ENCODE measurements at regions not wholly inside any gene's neighbourhood (a gene's known extent, or its start where the extent isn't known, plus 50 kb on each side); places are given as distances from the start of the nearest gene placed in this dataset.
"Not testable (repeated sequence)": the region's sequence is repeated elsewhere in the genome, so short reads cannot be mapped to it uniquely, and the experiment has no call there.

DNA sequence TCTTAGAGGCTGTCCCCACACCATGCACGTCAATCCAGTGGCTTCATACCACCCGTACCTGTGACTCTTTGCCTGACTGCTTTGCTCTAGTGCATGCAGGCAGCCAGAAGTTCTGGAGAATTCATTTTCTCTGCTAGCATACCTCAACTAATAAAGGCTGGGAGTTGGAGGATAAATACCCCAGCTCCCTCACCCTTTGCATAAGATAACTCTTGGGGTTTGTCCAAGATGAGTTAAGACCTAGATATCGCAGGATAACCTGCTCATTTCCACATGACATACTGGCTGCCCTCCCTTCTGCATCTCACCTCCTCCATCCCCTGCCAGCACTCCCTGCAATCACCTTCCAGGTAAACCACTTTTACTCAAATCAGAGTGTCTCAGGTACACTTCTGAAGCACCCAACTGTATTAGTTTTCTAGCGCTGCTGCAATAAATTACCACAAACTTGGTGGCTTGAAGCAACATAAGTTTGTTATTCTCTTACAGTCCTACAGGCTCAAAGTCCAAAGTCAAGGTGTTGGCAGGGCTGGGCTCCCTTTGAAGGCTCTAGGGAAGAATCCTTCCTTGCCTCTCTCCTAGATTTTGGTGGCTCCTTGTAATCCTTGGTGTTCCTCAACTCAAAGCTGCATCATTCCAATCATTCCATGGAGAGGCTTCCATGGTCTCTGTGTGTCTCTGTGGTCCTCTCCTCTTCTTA, 146.8 kb downstream of the CRLF3 start:
- no peak for DNase-seq (ENCODE audit: low read depth, low spot score)
- H3K4me3 ChIP-seq (ENCODE audit: low read depth, low read length) = no peak overlapping the region
- CTCF ChIA-PET = no interaction called here

DNA sequence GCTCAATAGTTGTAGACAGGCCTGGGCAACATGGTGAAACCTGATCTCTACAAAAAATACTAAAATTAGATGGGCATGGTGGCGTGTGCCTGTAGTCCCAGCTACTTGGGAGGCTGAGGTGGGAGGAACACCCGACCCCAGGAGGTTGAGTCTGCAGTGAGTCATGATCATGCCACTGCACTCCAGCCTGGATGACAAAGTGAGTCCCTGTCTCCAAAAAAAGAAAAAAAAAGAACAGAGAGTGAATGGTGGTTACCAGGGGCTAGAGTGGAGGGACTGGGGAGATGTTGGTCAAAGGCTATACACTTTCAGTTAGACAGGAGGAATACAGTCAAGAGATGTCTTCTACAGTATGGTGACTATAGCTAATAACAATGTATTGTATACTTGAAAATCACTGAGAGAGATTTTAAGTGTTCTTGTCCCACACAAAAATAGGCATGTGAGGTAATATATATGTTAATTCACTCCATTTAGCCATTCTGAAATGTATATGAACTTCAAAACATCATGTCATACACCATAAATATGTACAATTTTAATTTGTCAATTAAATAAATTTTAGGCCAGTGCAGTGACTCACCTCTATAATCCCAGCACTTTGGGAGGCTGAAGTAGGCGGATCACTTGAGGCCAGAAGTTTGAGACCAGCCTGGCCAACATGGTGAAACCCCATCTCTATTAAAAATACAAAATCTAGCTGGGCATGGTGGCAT, 148.6 kb downstream of the CRLF3 start:
- DNase-seq (ENCODE audit: low read depth, low spot score); CTCF ChIA-PET; H3K4me3 ChIP-seq (ENCODE audit: low read depth, low read length); POLR2A ChIA-PET: not testable (repeated sequence)

More for the DNA sequence above, 146.8 kb downstream of the CRLF3 start:
- TF ChIP-seq, protein P1, sequence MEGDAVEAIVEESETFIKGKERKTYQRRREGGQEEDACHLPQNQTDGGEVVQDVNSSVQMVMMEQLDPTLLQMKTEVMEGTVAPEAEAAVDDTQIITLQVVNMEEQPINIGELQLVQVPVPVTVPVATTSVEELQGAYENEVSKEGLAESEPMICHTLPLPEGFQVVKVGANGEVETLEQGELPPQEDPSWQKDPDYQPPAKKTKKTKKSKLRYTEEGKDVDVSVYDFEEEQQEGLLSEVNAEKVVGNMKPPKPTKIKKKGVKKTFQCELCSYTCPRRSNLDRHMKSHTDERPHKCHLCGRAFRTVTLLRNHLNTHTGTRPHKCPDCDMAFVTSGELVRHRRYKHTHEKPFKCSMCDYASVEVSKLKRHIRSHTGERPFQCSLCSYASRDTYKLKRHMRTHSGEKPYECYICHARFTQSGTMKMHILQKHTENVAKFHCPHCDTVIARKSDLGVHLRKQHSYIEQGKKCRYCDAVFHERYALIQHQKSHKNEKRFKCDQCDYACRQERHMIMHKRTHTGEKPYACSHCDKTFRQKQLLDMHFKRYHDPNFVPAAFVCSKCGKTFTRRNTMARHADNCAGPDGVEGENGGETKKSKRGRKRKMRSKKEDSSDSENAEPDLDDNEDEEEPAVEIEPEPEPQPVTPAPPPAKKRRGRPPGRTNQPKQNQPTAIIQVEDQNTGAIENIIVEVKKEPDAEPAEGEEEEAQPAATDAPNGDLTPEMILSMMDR (IDR thresholded peaks at IDR 0.05; ENCODE audit: insufficient read depth, low read length, missing control alignments) = no peak
- POLR2A ChIA-PET = no interaction called here

DNA sequence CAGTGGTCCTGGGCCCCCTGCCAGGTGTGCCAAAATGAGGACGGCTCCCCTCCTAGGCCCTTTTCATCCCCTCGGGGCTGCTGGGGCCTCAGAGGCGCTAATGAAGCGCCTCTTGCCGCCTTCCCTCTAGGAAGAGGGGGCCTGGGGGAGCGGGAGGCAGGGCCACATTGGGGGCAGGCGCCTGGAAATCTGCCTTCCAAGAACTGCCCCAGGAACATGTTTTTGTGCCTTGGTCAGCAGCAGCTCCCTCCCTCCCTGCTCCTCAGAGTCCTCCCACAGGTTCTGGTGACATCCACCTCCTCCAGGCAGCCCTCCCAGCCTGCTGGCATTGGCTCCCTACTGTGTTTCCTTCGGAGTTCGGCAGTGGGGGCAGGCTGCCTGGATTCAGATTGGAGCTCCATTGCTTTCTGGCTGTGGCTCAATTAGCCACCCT, 155.3 kb downstream of the CRLF3 start:
- POLR2A ChIA-PET; DNase-seq (ENCODE audit: low read depth, low spot score); CTCF ChIA-PET; H3K4me3 ChIP-seq (ENCODE audit: low read depth, low read length): not testable (repeated sequence)

DNA sequence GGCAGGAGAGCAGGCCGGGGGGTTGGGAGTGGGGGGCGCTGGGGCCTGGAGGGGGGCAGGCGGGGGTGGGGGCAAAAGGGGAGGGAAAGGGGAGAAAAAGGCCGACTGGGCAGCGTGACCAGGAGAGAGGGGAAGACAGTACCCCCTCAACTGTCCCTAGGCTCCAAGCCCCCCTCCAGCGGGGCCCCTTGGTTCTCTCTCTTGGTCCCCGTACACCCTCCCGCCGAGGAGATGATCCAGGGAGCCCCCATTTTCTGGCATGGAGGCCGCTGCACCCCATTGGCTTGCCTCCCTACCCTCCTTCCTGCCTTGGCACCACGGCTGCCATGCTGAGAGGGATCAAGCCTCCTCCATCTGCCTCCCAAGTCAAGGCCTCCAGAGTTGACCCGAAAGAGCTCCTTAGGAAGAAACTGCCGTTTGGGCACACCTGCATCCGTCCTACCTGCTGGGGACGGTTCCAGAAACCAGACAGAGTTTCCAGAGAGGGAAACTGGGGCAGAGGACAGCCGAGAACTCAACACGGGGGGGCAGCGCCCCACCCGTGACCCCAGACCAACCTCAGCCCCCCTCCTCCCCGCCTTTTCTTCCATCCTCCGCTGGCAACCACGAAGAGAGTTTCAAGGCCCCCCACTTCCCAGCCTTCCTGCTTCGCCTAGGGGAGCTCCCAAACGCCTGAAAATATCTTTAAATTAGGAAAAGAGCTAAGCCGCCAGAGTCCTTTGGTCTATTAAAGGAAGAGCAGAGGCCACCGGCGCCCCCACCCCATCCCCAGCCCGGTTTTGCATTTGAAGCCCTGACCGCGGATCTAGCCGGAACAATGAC, 155.9 kb downstream of the CRLF3 start:
- DNase-seq (ENCODE audit: low read depth, low spot score); POLR2A ChIA-PET; CTCF ChIA-PET; H3K4me3 ChIP-seq (ENCODE audit: low read depth, low read length): not testable (repeated sequence)

DNA sequence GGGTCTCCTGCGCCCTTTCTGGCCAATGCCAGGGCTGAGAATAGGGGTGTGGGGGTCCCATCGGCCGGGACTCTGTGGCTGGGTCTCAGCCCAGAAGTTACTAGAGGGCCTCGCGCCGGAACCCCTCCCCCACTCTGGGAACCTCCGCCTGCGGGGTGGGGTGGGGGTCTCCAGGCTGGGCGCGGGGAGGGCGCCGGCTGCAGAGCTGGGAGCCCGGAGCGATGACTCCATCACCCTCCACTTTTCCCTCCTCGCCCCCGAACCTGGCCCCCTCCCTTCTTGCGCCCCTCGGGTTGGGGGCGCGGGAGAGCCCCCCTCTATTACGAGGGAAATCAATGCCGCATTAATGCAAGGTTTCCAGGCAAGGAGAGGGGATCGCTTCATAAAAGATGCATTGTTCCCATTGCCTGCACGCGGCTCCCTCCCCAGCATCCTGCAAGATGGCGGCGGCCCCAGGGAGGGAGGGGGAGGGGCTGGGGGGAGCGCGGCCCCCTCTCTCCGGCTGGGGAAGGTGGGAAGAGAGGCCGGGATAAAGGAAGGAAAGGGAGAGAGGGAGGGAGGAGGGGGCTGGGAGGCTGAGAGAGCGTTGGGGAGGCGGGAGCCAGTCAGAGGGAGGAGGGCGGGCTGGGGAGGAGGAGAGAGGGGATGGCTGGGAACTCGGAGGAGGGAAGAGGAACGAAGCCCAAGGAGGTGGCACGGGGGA, 156.7 kb downstream of the CRLF3 start:
- DNase-seq (ENCODE audit: low read depth, low spot score) = peak; percentile 3
- CTCF ChIA-PET, POLR2A ChIA-PET: not testable (repeated sequence)
- peak overlapping the region; percentile 47 for H3K4me3 ChIP-seq (ENCODE audit: low read depth, low read length)

DNA sequence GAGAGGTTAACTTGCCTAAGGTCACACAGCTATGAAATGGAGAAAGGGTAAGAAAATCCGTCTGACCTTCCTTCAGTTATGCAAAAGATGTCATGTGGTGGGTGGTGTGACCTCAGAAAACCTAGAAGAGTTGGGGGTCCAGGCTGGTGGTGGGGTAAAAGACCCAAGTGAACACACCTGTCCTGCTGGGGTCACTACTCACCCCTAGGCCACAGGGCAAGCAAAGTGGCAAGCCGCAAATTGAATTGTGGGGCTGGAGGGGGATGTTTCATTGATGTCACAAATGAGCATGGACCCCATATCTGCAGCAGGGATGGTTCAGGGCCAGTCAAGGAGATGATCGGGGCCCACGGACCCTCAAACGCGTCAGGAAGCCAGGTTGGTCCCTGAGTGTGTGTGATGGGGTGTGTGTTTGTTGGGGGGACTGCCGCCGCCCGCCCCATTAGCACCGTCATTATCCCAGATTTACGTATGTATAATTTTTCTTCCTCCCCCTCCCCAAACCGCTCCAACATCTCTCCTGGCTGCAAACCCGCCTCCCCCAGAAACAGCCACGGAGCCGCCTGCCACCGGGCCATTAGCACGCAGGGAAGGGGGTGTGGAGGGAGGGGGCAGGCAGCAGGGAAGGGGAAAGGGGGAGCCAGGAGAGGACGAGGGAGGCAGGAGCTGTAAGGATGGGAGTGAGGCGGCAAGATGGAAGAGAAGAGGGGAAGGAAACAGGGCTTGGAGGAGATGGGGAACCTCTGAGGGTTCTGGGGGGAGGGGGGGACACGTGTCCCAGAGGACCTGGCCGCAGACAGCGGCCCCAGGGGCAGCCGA, 157.4 kb downstream of the CRLF3 start:
- DNase-seq (ENCODE audit: low read depth, low spot score); H3K4me3 ChIP-seq (ENCODE audit: low read depth, low read length); CTCF ChIA-PET; POLR2A ChIA-PET: not testable (repeated sequence)

DNA sequence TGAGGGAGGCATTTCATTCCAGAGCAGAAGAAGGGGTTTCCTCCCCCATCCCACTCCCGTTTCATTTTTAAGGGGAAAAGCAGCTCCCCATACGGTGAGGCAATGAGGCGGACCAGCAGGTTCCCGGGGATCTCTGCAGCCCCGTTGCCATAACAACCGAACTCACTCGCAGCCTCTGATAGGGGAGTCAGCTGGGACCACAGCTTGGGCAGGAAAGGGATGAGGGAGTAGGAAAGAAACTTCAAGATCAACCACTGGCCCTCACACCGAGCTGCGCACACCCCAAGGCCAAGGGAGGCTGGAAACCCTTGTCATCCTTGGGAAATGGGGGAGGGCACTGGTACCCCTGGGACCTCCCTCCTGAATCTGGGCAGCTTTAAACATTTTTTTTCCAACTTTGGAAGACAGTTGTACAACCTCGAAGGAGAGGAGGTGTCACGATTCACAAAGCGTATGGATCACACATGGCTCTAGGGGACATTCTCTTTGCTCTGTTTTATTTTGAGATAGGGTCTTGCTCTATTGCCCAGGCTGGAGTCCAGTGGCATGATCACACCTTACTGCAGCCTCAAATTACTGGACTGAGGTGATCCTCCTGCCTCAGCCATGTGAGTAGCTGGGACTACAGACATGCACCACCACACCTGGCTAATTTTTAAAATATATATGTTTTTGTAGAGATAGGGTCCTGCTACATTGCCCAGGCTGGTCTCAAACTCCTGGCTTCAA, 160.6 kb downstream of the CRLF3 start:
- H3K4me3 ChIP-seq (ENCODE audit: low read depth, low read length); POLR2A ChIA-PET; DNase-seq (ENCODE audit: low read depth, low spot score); CTCF ChIA-PET: not testable (repeated sequence)

DNA sequence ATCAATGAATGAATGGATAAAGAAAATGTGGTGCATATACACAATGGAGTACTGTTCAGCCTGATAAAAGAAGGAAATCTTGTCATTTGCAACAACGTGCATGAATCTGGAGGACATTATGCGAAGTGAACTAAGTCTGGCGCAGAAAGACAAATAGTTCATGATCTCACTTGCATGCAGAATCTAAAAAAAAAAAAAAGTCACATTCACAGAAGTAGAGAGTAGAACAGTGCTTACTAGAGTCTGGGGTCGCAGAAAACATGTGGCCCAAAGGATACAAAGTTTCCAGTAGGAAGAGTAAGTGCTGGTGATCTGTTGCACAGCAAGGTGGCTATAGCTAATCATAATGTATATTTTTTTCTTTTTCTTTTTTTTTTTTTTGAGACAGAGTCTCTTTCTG, 167.3 kb downstream of the CRLF3 start:
- CTCF ChIA-PET; DNase-seq (ENCODE audit: low read depth, low spot score); POLR2A ChIA-PET; H3K4me3 ChIP-seq (ENCODE audit: low read depth, low read length): not testable (repeated sequence)

DNA sequence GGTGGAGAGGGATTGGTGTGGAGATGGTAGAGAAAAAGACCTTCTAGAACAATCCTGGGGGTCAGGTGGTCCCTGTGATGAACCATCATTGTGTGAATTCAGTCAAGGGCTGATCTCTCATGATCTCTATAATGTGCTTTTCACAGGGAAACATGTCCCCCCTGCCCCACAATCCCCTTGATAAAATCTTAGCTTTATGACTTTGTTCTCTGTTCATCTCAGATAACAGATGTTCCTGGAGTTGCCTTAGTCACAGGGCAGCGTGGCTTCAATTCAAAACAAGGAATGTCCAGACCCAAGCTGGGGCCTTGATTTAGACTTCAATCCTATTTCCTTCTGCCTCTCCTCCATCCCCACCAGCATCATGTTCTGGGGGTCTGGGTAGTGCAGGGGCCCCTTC, 171.5 kb downstream of the CRLF3 start:
- POLR2A ChIA-PET; DNase-seq (ENCODE audit: low read depth, low spot score); CTCF ChIA-PET; H3K4me3 ChIP-seq (ENCODE audit: low read depth, low read length): not testable (repeated sequence)

DNA sequence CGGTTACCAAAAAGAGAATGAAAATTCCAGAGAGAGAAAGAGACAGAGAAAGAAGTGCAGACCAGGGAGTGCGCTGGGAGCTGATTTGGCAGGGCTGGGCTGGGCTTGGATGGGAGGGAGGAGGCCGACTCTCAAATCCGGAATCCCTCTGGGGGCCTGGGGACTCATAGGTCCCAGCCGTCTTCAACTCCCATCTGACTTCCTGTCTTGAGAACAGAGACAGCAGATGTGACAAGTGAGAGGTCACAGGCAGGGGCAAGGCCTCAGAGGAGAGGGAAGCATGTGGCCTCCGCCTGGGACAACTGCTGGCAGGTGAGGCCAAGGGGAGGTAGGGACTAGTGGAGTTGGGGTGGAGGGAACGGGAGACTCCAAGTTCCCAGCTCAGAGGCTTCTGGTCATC, 172.9 kb downstream of the GOSR1 start:
- POLR2A ChIA-PET; H3K4me3 ChIP-seq (ENCODE audit: low read depth, low read length); DNase-seq (ENCODE audit: low read depth, low spot score): not testable (repeated sequence)
- CTCF ChIA-PET = interaction anchor here (0.6 kb wide), 1 partner anchor 42 kb away, joined by 3 read pairs; no protein-coding TSS in a partner anchor

DNA sequence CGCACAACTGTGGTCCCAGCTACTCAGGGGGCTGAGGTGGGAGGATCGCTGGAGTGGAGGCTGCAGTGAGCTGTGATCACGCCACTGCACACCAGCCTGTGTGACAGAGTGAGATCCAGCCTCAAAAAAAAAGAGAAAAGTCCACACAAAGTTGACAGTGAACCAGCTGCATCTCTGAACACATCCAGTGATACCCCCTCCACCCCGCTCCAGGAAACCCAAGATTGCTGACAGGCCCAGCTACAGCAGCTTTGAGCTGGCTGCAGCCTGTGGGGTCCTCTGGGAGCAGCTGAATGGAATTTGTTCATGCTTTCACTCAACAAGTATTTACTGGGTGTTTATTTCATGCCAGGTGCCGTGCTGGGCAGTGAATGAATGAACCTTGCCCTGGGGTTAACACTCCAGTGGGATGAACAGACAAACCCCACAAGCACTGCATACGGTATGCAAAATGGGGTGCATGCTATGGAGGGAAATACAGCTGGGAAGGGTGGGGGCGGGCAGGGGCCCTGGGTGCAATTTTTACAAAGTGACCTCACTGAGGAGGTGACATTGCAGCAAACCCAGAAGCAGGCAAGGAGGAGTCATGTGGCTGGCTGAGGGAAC, 170.9 kb downstream of the GOSR1 start:
- POLR2A ChIA-PET; H3K4me3 ChIP-seq (ENCODE audit: low read depth, low read length); CTCF ChIA-PET; DNase-seq (ENCODE audit: low read depth, low spot score): not testable (repeated sequence)

DNA sequence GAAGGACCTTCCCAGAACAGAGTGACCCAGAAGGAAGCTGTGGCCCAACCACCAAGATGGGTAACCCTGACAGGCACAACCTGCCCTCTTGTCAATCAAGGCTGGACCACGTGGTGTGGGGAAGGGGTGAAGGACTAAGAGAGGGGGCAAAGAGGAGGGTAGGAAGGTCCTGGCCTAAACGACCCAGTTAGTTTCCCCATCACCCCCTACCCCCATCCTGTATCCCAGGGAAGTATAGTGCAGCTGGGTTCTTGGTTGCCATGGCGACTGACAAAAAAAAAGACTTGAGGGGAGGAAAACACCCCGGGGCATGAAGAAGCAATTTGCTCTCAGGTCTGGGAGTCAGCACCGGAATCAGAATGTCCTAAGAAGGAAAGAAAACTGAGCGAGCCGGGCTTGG, 168.7 kb downstream of the GOSR1 start:
- H3K4me3 ChIP-seq (ENCODE audit: low read depth, low read length); DNase-seq (ENCODE audit: low read depth, low spot score); POLR2A ChIA-PET; CTCF ChIA-PET: not testable (repeated sequence)

DNA sequence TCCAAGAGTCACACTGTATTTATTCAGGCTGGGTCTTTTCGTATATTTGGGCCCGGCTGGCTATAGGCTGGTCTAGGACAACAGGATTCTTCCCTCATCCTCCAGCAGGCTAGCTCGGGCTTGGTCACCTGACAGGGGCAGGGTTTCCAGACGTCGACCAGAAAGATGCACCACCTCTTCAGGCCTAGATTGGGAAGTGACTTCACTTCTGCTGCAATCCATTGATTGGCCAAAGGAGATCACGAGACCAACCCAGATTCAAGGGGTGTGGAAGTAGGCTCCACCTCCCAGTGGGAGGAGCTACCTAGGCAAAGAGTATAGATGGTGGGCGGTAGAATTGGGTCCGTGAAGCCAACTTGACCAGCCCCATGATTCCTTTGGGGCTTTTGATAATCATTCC, 167.5 kb downstream of the GOSR1 start:
- H3K4me3 ChIP-seq (ENCODE audit: low read depth, low read length); CTCF ChIA-PET; DNase-seq (ENCODE audit: low read depth, low spot score); POLR2A ChIA-PET: not testable (repeated sequence)

DNA sequence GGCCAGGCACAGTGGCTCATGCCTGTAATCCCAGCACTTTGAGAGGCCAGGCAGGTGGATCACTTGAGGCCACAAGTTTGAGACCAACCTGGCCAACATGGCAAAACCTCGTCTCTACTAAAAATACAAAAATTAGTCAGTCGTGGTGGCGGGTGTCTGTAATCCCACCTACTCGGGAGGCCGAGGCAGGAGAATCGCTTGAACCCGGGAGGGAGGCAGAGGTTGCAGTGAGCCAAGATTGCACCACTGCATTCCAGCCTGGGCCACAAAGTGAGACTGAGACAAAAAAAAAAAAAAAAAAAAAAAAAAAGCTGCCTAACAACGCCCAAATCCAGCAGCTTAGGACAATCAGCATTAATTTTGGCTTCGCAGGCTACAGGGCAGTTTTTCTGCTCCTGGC, 167.1 kb downstream of the GOSR1 start:
- POLR2A ChIA-PET; CTCF ChIA-PET; H3K4me3 ChIP-seq (ENCODE audit: low read depth, low read length); DNase-seq (ENCODE audit: low read depth, low spot score): not testable (repeated sequence)

Data from AG04449 (cell line).